ENCODE measurements at regions not wholly inside any gene's neighbourhood (a gene's known extent, or its start where the extent isn't known, plus 50 kb on each side); places are given as distances from the start of the nearest gene placed in this dataset.

- TF ChIP-seq, protein P1, sequence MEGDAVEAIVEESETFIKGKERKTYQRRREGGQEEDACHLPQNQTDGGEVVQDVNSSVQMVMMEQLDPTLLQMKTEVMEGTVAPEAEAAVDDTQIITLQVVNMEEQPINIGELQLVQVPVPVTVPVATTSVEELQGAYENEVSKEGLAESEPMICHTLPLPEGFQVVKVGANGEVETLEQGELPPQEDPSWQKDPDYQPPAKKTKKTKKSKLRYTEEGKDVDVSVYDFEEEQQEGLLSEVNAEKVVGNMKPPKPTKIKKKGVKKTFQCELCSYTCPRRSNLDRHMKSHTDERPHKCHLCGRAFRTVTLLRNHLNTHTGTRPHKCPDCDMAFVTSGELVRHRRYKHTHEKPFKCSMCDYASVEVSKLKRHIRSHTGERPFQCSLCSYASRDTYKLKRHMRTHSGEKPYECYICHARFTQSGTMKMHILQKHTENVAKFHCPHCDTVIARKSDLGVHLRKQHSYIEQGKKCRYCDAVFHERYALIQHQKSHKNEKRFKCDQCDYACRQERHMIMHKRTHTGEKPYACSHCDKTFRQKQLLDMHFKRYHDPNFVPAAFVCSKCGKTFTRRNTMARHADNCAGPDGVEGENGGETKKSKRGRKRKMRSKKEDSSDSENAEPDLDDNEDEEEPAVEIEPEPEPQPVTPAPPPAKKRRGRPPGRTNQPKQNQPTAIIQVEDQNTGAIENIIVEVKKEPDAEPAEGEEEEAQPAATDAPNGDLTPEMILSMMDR (IDR thresholded peaks at IDR 0.05) = no peak
- no peak for TF ChIP-seq POLR2A (IDR thresholded peaks at IDR 0.05)
These were observed 360.6 kb upstream of the C11orf87 start for GRCh38 chr11:109061394-109061793.

Measured in right lobe of liver (tissue), 4 donors.